Caco-2 (cell line): ENCODE measurements at regions not wholly inside any gene's neighbourhood (a gene's known extent, or its start where the extent isn't known, plus 50 kb on each side); places are given as distances from the start of the nearest gene placed in this dataset.

Source experiments
- BruUV-seq: library from RNA; stranded (reverse); fragments of 400-500 nt; replicated peaks from 2 replicates; lab custom pipeline; 2021; lab: Mats Ljungman, UMichigan
- CTCF ChIA-PET: fragments of 300-600 bp; sonication (Branson Sonifier 250); formaldehyde crosslinking; loops from one replicate; lab custom pipeline; 2022; ENCODE audit warnings: antibody characterized with exemption; lab: Charles Lee
- POLR2A ChIA-PET: fragments of 300-600 bp; sonication (Branson Sonifier 250); formaldehyde crosslinking; loops from one replicate; lab custom pipeline; 2022; ENCODE audit warnings: antibody characterized with exemption; lab: Charles Lee
- DNase-seq, 2 experiments: peaks; one replicate each; pipeline versions ENCODE4 v3.0.0 to v3.0.0-alpha.2; 2020 to 2022
- H3K27me3 ChIP-seq: replicated peaks from 2 replicates; pipeline ENCODE4 v1.6.0; 2011; ENCODE audit warnings: low read length; ENCODE audit not compliant: control insufficient read depth, insufficient read depth
- H3K36me3 ChIP-seq: 2 replicates; pipeline ENCODE4 v1.5.1; 2011; ENCODE audit warnings: low read length; ENCODE audit not compliant: control insufficient read depth, insufficient read depth
- H3K4me1 ChIP-seq: fragments of 250-450 bp; sonication (Bioruptor Pico); 2 replicates; pipeline ENCODE4 v1.5.1; 2020; ENCODE audit warnings: mild to moderate bottlenecking
- H3K4me3 ChIP-seq: 2 replicates; pipeline ENCODE4 v1.5.1; 2011; ENCODE audit warnings: low read depth, mild to moderate bottlenecking, control low read depth, low read length
- H3K9me3 ChIP-seq: fragments of 250-450 bp; sonication (Bioruptor Pico); 2 replicates; pipeline ENCODE4 v1.5.1; 2020; ENCODE audit warnings: mild to moderate bottlenecking, moderate library complexity
- H3K27ac Mint-ChIP-seq: one replicate; pipeline ENCODE4 v1.8.0; 2022; ENCODE audit warnings: mixed read lengths; ENCODE audit not compliant: unreplicated experiment
- H3K27me3 Mint-ChIP-seq: one replicate; pipeline ENCODE4 v1.8.0; 2022; ENCODE audit warnings: mixed read lengths; ENCODE audit not compliant: insufficient read depth, unreplicated experiment
- H3K36me3 Mint-ChIP-seq: one replicate; pipeline ENCODE4 v1.8.0; 2022; ENCODE audit warnings: mild to moderate bottlenecking, mixed read lengths; ENCODE audit not compliant: insufficient read depth, unreplicated experiment
- H3K4me1 Mint-ChIP-seq: one replicate; pipeline ENCODE4 v1.8.0; 2022; ENCODE audit warnings: low read depth, mixed read lengths; ENCODE audit not compliant: unreplicated experiment
- H3K4me3 Mint-ChIP-seq: one replicate; pipeline ENCODE4 v1.8.0; 2022; ENCODE audit warnings: mild to moderate bottlenecking, moderate library complexity, mixed read lengths; ENCODE audit not compliant: unreplicated experiment
- H3K9me3 Mint-ChIP-seq: one replicate; pipeline ENCODE4 v1.8.0; 2022; ENCODE audit warnings: mixed read lengths; ENCODE audit not compliant: unreplicated experiment
- CTCF ChIP-seq, 2 experiments: fragments of 200-600 bp in 1 of 2; IDR thresholded peaks; 1 replicate in 1 of 2; 2 replicates in 1 of 2; pipeline versions ENCODE4 v1.5.1 to v1.8.0; 2011 to 2022; ENCODE audit warnings: antibody characterized with exemption in 1 of 2, control low read depth in 1 of 2, inconsistent platforms in 1 of 2, low read depth in 1 of 2, low read length in 1 of 2, mild to moderate bottlenecking in 1 of 2, moderate library complexity in 1 of 2; ENCODE audit not compliant: insufficient read depth in 1 of 2, severe bottlenecking in 1 of 2, unreplicated experiment in 1 of 2
- intact Hi-C: fragments of 100-400 bp; cut with micrococcal nuclease; formaldehyde crosslinking; loops from one replicate; pipeline ENCODE4 v1.10.0; 2022; ENCODE audit not compliant: unreplicated experiment

- Histone ChIP-seq H3K9me3 (peaks cover 9% of the 10 kb centered on the region), H3K36me3 (no peaks in the 10 kb centered on the region), H3K4me3 (no peak overlapping the region), H3K4me1 (no peaks in the 10 kb centered on the region), H3K27me3 (no peaks in the 10 kb centered on the region)
- no peak for DNase-seq
- Mint-ChIP-seq H3K9me3 (peaks cover 22% of the 10 kb centered on the region), H3K4me3 (no peak overlapping the region), H3K4me1 (peaks cover 6% of the 10 kb centered on the region), H3K27ac (no peak overlapping the region), H3K36me3 (no peaks in the 10 kb centered on the region), H3K27me3 (no peaks in the 10 kb centered on the region)
- intact Hi-C loops = no loop called here
- ChIA-PET CTCF (no interaction called here), POLR2A (no interaction called here)
- TF ChIP-seq CTCF (IDR thresholded peaks at IDR 0.05; ENCODE audit: insufficient read depth in 1 of 2, low read depth in 1 of 2, low read length in 1 of 2, severe bottlenecking in 1 of 2, unreplicated experiment in 1 of 2) = no peak
- BruUV-seq = no TSS peak
Measured at GRCh38 chr15:67892559-67893377, 52.9 kb upstream of the RNU6-1 start.

- no peak for TF ChIP-seq CTCF (IDR thresholded peaks at IDR 0.05; ENCODE audit: insufficient read depth in 1 of 2, low read depth in 1 of 2, low read length in 1 of 2, severe bottlenecking in 1 of 2, unreplicated experiment in 1 of 2)
- Histone ChIP-seq H3K36me3 (no peaks in the 10 kb centered on the region), H3K4me3 (no peak overlapping the region), H3K27me3 (no peaks in the 10 kb centered on the region), H3K9me3 (peaks cover 9% of the 10 kb centered on the region), H3K4me1 (no peaks in the 10 kb centered on the region)
- no peak for DNase-seq
- Mint-ChIP-seq H3K27ac (no peak overlapping the region), H3K4me1 (no peaks in the 10 kb centered on the region), H3K27me3 (no peaks in the 10 kb centered on the region), H3K36me3 (no peaks in the 10 kb centered on the region), H3K4me3 (no peak overlapping the region), H3K9me3 (peaks cover 14% of the 10 kb centered on the region)
- ChIA-PET CTCF (no interaction called here), POLR2A (interaction anchor here (0.6 kb wide), 1 partner anchor 73 kb away, joined by 3 read pairs; no protein-coding TSS in a partner anchor)
- intact Hi-C loops = no loop called here
- BruUV-seq = no TSS peak
Measured at GRCh38 chr15:67895237-67895636, 55.4 kb upstream of the RNU6-1 start.

- 0 out of 2 replicates have a peak, but pooled peaks cover 3% of the 10 kb centered on the region for H3K4me1 ChIP-seq
- DNase-seq = no peak
- no peaks in the 10 kb centered on the region for H3K27me3 Mint-ChIP-seq
- no peak overlapping the region for H3K4me3 Mint-ChIP-seq
- H3K4me1 Mint-ChIP-seq = no peaks in the 10 kb centered on the region
- no TSS peak for BruUV-seq
- intact Hi-C loops = no loop called here
- H3K36me3 Mint-ChIP-seq = no peaks in the 10 kb centered on the region
- H3K9me3 ChIP-seq = peaks cover 9% of the 10 kb centered on the region
- CTCF ChIA-PET = no interaction called here
- H3K4me3 ChIP-seq = no peak overlapping the region
- no peak for TF ChIP-seq CTCF (IDR thresholded peaks at IDR 0.05; ENCODE audit: insufficient read depth in 1 of 2, low read depth in 1 of 2, low read length in 1 of 2, severe bottlenecking in 1 of 2, unreplicated experiment in 1 of 2)
- peaks cover 11% of the 10 kb centered on the region for H3K9me3 Mint-ChIP-seq
- H3K27me3 ChIP-seq = no peaks in the 10 kb centered on the region
- no peaks in the 10 kb centered on the region for H3K36me3 ChIP-seq
- POLR2A ChIA-PET = no interaction called here
- no peak overlapping the region for H3K27ac Mint-ChIP-seq
Measured at GRCh38 chr15:67897646-67898339, 57.9 kb upstream of the RNU6-1 start.
